Adrenal gland (tissue), 9 donors: ENCODE measurements at regions not wholly inside any gene's neighbourhood (a gene's known extent, or its start where the extent isn't known, plus 50 kb on each side); places are given as distances from the start of the nearest gene placed in this dataset.

Experiments used
- DNase-seq, 7 donors: peaks; one replicate each; pipeline ENCODE4 v3.0.0-alpha.2; 2019 to 2020
- H3K27ac ChIP-seq, 5 donors: fragments of 200-600 bp; sonication (generic) in 4 of 5; 1 replicate in 3 of 5; 2 replicates in 2 of 5; pipeline versions ENCODE4 v1.5.1 to v1.8.0; 2016 to 2020; ENCODE audit warnings: mild to moderate bottlenecking in 1 of 5
- H3K27me3 ChIP-seq: fragments of 200-600 bp; 2 replicates; pipeline ENCODE4 v1.8.0; 2021
- H3K36me3 ChIP-seq, 2 donors: fragments of 200-600 bp; replicated peaks in 1 of 2; 1 replicate in 1 of 2; 2 replicates in 1 of 2; pipeline versions ENCODE4 v1.5.1 to v1.8.0; 2018 to 2022
- H3K4me1 ChIP-seq, 2 donors: fragments of 200-600 bp; replicated peaks in 1 of 2; 1 replicate in 1 of 2; 2 replicates in 1 of 2; pipeline versions ENCODE4 v1.5.1 to v1.8.0; 2018 to 2021
- H3K4me3 ChIP-seq, 4 donors: fragments of 200-600 bp; sonication (generic) in 3 of 4; one replicate each; pipeline ENCODE4 v1.5.1; 2016 to 2018
- H3K9me3 ChIP-seq, 3 donors: fragments of 200-600 bp; sonication (generic) in 1 of 3; replicated peaks in 1 of 3; 1 replicate in 2 of 3; 2 replicates in 1 of 3; pipeline versions ENCODE4 v1.5.1 to v1.8.0; 2016 to 2021
- CTCF ChIP-seq, 6 experiments: fragments of 450-650 bp in 4 of 6; fragments of 200-600 bp in 2 of 6; sonication (generic) in 1 of 6; IDR thresholded peaks; 1 replicate in 5 of 6; 2 replicates in 1 of 6; pipeline versions ENCODE4 v1.5.1 to v1.8.0; 2016 to 2021; ENCODE audit warnings: antibody characterized with exemption in 6 of 6, mild to moderate bottlenecking in 2 of 6, moderate library complexity in 1 of 6
- POLR2A ChIP-seq, 2 donors: fragments of 450-650 bp; IDR thresholded peaks; one replicate each; pipeline ENCODE4 v1.6.1; 2017; ENCODE audit warnings: antibody characterized with exemption in 2 of 2, mild to moderate bottlenecking in 2 of 2, moderate library complexity in 1 of 2
- WGBS, 4 donors: extraction: QIAGEN DNeasy Blood & Tissue Kit in 2 of 4; methylation state at CpG; one replicate each; pipeline versions ENCODE4 v1.1.5 to v1.1.7; 2013 to 2017; 5-methylcytosine and 5-hydroxymethylcytosine counted together
- intact Hi-C, 2 donors: fragments of 100-400 bp; cut with DNase I; formaldehyde crosslinking; loops; one replicate each; pipeline versions ENCODE4 v1.14.1 to v1.15.0; 2022 to 2023
- donor health status: healthy with polysubstance abuse.
- donor health status: Bipolar disorder and iron deficiency.
- donor health status: DM: yes; HTN: yes; CAD: no.
- donor health status: DM: no; HTN: no; CAD: no.
- donor health status: DM: no; HTN: no; CAD: no.

- DNase-seq: no peak
- no peaks in the 10 kb centered on the region for H3K36me3 ChIP-seq
- H3K4me3 ChIP-seq: no peak overlapping the region
- H3K27ac ChIP-seq: no peak overlapping the region
- no peaks in the 10 kb centered on the region for H3K27me3 ChIP-seq
- H3K9me3 ChIP-seq: no peaks in the 10 kb centered on the region
- intact Hi-C loops: no loop called here
- 45 to 73% (median 59%) methylated on average over 1 of the region's 1 CpG for WGBS, 4 donors
- no peak for TF ChIP-seq POLR2A (IDR thresholded peaks at IDR 0.05)
- TF ChIP-seq CTCF (IDR thresholded peaks at IDR 0.05): no peak
- H3K4me1 ChIP-seq: no peaks in the 10 kb centered on the region
Observed at GRCh38 chr9:28005779-28006178, 432.5 kb upstream of the C9orf72 start.

GRCh38 chr9:28007097-28007817 is 434.0 kb upstream of the C9orf72 start:
- WGBS, 4 donors: 72 to 77% (median 73%) methylated on average over 7 of the region's 7 CpGs
- intact Hi-C loops: no loop called here
- no peaks in the 10 kb centered on the region for H3K4me1 ChIP-seq
- DNase-seq: no peak
- TF ChIP-seq POLR2A (IDR thresholded peaks at IDR 0.05): no peak
- TF ChIP-seq CTCF (IDR thresholded peaks at IDR 0.05): no peak
- no peak overlapping the region for H3K27ac ChIP-seq
- H3K27me3 ChIP-seq: no peaks in the 10 kb centered on the region
- no peak overlapping the region for H3K4me3 ChIP-seq
- no peaks in the 10 kb centered on the region for H3K36me3 ChIP-seq
- no peaks in the 10 kb centered on the region for H3K9me3 ChIP-seq

- no peak overlapping the region for H3K4me3 ChIP-seq
- no peaks in the 10 kb centered on the region for H3K9me3 ChIP-seq
- no peaks in the 10 kb centered on the region for H3K27me3 ChIP-seq
- TF ChIP-seq POLR2A (IDR thresholded peaks at IDR 0.05) (no peak), CTCF (IDR thresholded peaks at IDR 0.05) (no peak)
- intact Hi-C loops: no loop called here
- H3K4me1 ChIP-seq: no peaks in the 10 kb centered on the region
- no peaks in the 10 kb centered on the region for H3K36me3 ChIP-seq
- DNase-seq: no peak
- no peak overlapping the region for H3K27ac ChIP-seq
Observed at GRCh38 chr9:28014212-28014611, 440.9 kb upstream of the C9orf72 start.

- 54 to 79% (median 60%) methylated on average over 6 of the region's 6 CpGs for WGBS, 4 donors
- H3K27ac ChIP-seq: no peak overlapping the region
- no peak for TF ChIP-seq POLR2A (IDR thresholded peaks at IDR 0.05)
- no peak for TF ChIP-seq CTCF (IDR thresholded peaks at IDR 0.05)
Observed at GRCh38 chr9:28024676-28025075, 451.4 kb upstream of the C9orf72 start.

More at GRCh38 chr9:28024676-28025075, 451.4 kb upstream of the C9orf72 start:
- intact Hi-C loops: no loop called here
- DNase-seq: peak in 1 of 7 donors; percentile 53
- H3K4me1 ChIP-seq: no peaks in the 10 kb centered on the region
- no peaks in the 10 kb centered on the region for H3K9me3 ChIP-seq
- H3K36me3 ChIP-seq: no peaks in the 10 kb centered on the region
- no peak overlapping the region for H3K4me3 ChIP-seq
- no peaks in the 10 kb centered on the region for H3K27me3 ChIP-seq
